Ascending aorta (tissue), 2 donors: ENCODE measurements at regions not wholly inside any gene's neighbourhood (a gene's known extent, or its start where the extent isn't known, plus 50 kb on each side); places are given as distances from the start of the nearest gene placed in this dataset.

ENCODE experiments used
- DNase-seq, 2 donors: peaks; one replicate each; pipeline ENCODE4 v3.0.0-alpha.2; 2019; ENCODE audit warnings: low spot score in 2 of 2
- H3K27ac ChIP-seq, 2 donors: fragments of 200-600 bp; sonication (generic); one replicate each; pipeline ENCODE4 v1.5.1; 2016 to 2017; ENCODE audit warnings: mild to moderate bottlenecking in 1 of 2
- H3K27me3 ChIP-seq: fragments of 200-600 bp; sonication (generic); one replicate; pipeline ENCODE4 v1.5.1; 2017
- H3K36me3 ChIP-seq, 2 donors: fragments of 200-600 bp; sonication (generic); one replicate each; pipeline ENCODE4 v1.5.1; 2016
- H3K4me1 ChIP-seq, 2 donors: fragments of 200-600 bp; sonication (generic); one replicate each; pipeline ENCODE4 v1.5.1; 2016 to 2017; ENCODE audit warnings: mild to moderate bottlenecking in 1 of 2
- H3K4me3 ChIP-seq, 2 donors: fragments of 200-600 bp; sonication (generic); one replicate each; pipeline ENCODE4 v1.5.1; 2016 to 2017; ENCODE audit warnings: mild to moderate bottlenecking in 1 of 2
- H3K9me3 ChIP-seq, 2 donors: fragments of 200-600 bp; sonication (generic); one replicate each; pipeline ENCODE4 v1.5.1; 2016
- intact Hi-C: fragments of 100-400 bp; cut with DNase I; formaldehyde crosslinking; loops from one replicate; pipeline ENCODE4 v1.15.1; 2023
- TF ChIP-seq, protein P1 (sequence below), 3 experiments: fragments of 200-600 bp in 2 of 3; fragments of 450-650 bp in 1 of 3; sonication (generic) in 2 of 3; IDR thresholded peaks; one replicate each; pipeline ENCODE4 v1.5.1; 2016 to 2019; ENCODE audit warnings: antibody characterized with exemption in 3 of 3, mild to moderate bottlenecking in 1 of 3, moderate library complexity in 1 of 3

DNA sequence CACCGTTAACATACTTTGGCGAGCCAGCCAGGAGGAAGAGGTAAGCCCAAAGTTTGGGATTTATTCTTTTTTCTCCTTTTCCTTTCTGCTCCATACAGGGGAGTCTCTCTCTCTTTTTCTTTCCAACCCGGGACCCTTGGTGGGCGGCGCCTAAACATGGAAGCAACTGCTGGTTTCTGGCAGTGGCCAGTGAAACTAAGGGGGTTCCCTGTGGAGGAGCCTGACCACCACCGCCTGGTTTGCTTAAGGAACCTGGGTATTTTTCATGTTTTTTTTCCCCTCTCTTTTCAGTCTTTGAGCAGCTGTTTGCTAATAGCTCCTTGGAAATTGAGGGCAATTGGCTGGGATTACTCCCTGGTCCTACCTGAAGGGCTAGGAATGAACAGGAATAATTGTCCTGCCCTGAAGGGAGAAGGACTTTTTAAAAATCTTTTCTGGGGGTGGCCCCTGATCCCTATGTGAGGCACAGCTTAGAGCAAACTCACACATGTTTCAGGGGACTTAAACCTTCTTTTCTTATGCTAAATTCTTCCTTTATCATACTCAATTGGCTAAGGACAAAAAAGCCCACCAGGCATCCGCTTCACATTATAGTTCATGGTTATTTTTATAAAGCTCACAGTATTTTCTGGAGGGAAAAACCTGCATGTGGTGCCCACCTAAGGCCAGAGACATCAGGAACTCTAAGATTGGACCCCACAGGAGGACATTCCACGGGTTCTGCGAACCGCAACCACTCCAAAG lies 61.3 kb upstream of the PLD5 start:
- Histone ChIP-seq H3K4me1 (no peaks in the 10 kb centered on the region), H3K9me3 (no peaks in the 10 kb centered on the region), H3K27me3 (no peaks in the 10 kb centered on the region), H3K36me3 (no peaks in the 10 kb centered on the region), H3K27ac (no peak overlapping the region), H3K4me3 (no peak overlapping the region)
- DNase-seq = no peak
- TF ChIP-seq, protein P1, sequence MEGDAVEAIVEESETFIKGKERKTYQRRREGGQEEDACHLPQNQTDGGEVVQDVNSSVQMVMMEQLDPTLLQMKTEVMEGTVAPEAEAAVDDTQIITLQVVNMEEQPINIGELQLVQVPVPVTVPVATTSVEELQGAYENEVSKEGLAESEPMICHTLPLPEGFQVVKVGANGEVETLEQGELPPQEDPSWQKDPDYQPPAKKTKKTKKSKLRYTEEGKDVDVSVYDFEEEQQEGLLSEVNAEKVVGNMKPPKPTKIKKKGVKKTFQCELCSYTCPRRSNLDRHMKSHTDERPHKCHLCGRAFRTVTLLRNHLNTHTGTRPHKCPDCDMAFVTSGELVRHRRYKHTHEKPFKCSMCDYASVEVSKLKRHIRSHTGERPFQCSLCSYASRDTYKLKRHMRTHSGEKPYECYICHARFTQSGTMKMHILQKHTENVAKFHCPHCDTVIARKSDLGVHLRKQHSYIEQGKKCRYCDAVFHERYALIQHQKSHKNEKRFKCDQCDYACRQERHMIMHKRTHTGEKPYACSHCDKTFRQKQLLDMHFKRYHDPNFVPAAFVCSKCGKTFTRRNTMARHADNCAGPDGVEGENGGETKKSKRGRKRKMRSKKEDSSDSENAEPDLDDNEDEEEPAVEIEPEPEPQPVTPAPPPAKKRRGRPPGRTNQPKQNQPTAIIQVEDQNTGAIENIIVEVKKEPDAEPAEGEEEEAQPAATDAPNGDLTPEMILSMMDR (IDR thresholded peaks at IDR 0.05) = no peak
- intact Hi-C loops = no loop called here

DNA sequence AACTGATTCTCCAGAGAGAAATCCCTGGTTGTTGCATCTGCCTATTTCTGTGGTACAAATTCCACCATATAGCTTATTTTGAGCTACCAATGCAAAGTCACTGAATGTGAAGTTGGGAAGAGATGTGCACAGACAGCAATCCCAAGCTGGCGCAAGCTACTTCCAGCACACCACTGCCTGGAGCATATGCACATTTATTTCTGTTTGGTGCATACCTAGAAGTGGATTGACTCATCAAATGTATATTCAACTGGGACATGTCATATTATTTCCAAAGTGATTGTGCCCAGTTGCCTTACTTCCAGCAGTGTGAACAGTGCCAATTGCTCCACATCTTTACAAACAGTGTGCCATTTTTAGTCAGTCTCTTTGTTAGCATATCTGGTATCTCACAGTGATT lies 58.2 kb upstream of the PLD5 start:
- Histone ChIP-seq H3K9me3 (no peaks in the 10 kb centered on the region), H3K4me3 (no peak overlapping the region), H3K27me3 (no peaks in the 10 kb centered on the region), H3K4me1 (no peaks in the 10 kb centered on the region), H3K27ac (no peak overlapping the region), H3K36me3 (no peaks in the 10 kb centered on the region)
- DNase-seq = no peak
- TF ChIP-seq, protein P1 (IDR thresholded peaks at IDR 0.05) = no peak
- intact Hi-C loops = no loop called here

DNA sequence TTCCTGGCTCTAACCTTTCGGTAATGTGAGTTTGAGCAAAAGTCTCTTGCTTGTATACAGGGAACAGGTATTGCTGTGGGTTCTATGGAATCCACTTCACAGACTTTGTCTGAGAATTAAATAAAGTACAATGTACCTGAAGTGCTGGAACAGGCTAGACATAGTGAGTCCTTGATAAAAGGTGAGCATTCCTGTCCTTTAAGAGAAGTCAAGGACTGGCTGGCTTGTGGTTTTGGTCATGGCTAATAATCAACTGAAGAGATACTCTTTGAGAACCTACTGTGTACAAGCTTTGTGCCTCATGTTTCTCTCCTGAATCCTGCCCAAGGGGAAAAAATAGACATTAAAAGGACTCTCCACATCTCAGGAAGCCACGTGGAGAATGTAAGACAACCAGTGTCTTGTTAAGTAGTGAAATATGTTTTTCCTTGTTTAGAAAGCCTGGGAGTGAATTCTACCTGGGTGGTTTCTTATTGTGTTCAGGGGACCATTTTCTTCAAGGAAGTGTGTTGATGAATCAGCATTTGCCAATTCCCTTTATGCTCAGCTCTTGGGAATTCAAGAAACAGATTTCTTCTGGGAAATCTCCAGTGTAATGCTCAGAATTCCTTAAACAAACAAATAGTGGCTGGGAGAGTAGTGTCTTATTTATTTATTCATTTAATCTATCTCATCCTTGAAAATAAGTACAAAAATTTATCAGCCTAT lies 55.2 kb upstream of the PLD5 start:
- TF ChIP-seq, protein P1 (IDR thresholded peaks at IDR 0.05) = no peak
- Histone ChIP-seq H3K36me3 (no peaks in the 10 kb centered on the region), H3K9me3 (no peaks in the 10 kb centered on the region), H3K27me3 (no peaks in the 10 kb centered on the region), H3K4me1 (no peaks in the 10 kb centered on the region), H3K4me3 (no peak overlapping the region), H3K27ac (no peak overlapping the region)
- intact Hi-C loops = no loop called here
- no peak for DNase-seq
